ENCODE measurements at regions not wholly inside any gene's neighbourhood (a gene's known extent, or its start where the extent isn't known, plus 50 kb on each side); places are given as distances from the start of the nearest gene placed in this dataset.

DNA sequence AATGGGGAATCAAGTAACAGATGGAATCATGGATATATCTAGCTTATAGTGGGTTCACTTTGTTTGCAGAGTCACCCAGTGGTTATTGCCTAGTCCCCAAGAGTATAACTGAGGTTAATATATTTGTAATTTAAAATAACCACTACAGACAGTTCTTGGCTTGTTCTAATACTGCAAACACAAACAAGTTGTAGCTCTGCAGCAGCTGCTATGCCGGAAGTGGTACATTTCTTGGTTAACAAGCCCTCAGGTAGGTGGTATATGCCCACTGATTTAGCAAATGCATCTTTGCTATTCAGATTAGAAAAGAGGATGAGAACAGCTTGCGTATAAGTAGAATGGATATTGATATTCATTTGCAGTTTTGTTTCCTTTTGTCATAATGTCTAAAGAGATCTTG is 984.2 kb downstream of the SQOR start:
- Histone ChIP-seq H3K79me2 (ENCODE audit: insufficient read depth, low read length) (no peaks in the 10 kb centered on the region), H3K4me3 (ENCODE audit: insufficient read depth, low read depth, low read length) (no peak overlapping the region), H3K4me1 (ENCODE audit: insufficient read depth, low read length) (no peaks in the 10 kb centered on the region), H3K9me3 (ENCODE audit: insufficient read depth, low read depth, low read length) (no peaks in the 10 kb centered on the region), H3K27ac (ENCODE audit: low read depth, low read length) (no peak overlapping the region), H3K4me2 (ENCODE audit: low read length) (no peak overlapping the region), H3K9ac (ENCODE audit: low read length) (no peak overlapping the region), H3K36me3 (ENCODE audit: insufficient read depth, low read length) (no peaks in the 10 kb centered on the region), H2AFZ (ENCODE audit: low read depth, low read length) (no peak overlapping the region), H4K20me1 (ENCODE audit: insufficient read depth, low read length) (no peaks in the 10 kb centered on the region), H3K27me3 (ENCODE audit: insufficient read depth, low read length) (no peaks in the 10 kb centered on the region)
- H3K36me3 Mint-ChIP-seq (ENCODE audit: low read depth, unreplicated experiment), result no peaks in the 10 kb centered on the region
- H3K27me3 Mint-ChIP-seq (ENCODE audit: low read depth, unreplicated experiment), result no peaks in the 10 kb centered on the region
- H3K27ac Mint-ChIP-seq (ENCODE audit: unreplicated experiment), result no peak overlapping the region
- H3K9me3 Mint-ChIP-seq (ENCODE audit: unreplicated experiment), result peaks cover 5% of the 10 kb centered on the region
- no peaks in the 10 kb centered on the region for H3K4me1 Mint-ChIP-seq (ENCODE audit: low read depth, unreplicated experiment)
- FAIRE-seq (no peak), DNase-seq (ENCODE audit: low read depth) (no peak)
- H3K4me3 Mint-ChIP-seq (ENCODE audit: unreplicated experiment), result no peak overlapping the region
- no peak for TF ChIP-seq EZH2 (IDR thresholded peaks at IDR 0.05; ENCODE audit: insufficient read depth, low read length)
- TF ChIP-seq, protein P1, sequence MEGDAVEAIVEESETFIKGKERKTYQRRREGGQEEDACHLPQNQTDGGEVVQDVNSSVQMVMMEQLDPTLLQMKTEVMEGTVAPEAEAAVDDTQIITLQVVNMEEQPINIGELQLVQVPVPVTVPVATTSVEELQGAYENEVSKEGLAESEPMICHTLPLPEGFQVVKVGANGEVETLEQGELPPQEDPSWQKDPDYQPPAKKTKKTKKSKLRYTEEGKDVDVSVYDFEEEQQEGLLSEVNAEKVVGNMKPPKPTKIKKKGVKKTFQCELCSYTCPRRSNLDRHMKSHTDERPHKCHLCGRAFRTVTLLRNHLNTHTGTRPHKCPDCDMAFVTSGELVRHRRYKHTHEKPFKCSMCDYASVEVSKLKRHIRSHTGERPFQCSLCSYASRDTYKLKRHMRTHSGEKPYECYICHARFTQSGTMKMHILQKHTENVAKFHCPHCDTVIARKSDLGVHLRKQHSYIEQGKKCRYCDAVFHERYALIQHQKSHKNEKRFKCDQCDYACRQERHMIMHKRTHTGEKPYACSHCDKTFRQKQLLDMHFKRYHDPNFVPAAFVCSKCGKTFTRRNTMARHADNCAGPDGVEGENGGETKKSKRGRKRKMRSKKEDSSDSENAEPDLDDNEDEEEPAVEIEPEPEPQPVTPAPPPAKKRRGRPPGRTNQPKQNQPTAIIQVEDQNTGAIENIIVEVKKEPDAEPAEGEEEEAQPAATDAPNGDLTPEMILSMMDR (IDR thresholded peaks at IDR 0.05; ENCODE audit: insufficient read depth, low read depth, low read length), result no peak

DNA sequence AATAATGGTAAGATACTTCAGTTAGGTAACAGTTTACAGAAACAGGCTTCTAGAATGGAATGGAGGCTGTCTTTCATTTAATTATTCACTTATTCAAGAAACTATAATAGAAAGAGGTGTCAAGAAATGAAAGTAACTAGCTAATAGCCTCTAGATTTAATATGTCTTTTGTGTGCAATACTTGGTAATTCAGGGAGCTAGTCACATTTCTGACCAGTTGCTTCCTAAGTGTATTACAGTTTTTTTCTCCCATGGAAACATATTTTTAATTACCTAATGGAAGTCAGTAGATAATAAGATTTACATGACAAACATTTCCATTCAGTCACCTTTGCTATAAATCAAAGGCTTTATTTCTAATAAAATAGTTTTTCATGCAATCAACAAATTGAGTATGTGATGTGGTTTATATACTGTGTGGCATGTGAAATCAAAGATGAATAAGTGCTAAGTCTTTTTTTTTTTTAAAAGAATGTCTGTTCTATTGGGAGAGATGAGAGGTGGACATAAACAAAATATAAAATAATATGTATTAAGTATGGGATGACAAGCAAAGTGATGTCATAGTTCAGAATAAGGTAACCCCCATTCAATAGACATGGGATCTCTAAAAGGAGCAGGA is 985.7 kb downstream of the SQOR start:
- Mint-ChIP-seq H3K36me3 (ENCODE audit: low read depth, unreplicated experiment) (no peaks in the 10 kb centered on the region), H3K27me3 (ENCODE audit: low read depth, unreplicated experiment) (no peaks in the 10 kb centered on the region), H3K27ac (ENCODE audit: unreplicated experiment) (no peak overlapping the region), H3K4me3 (ENCODE audit: unreplicated experiment) (no peak overlapping the region), H3K4me1 (ENCODE audit: low read depth, unreplicated experiment) (no peaks in the 10 kb centered on the region), H3K9me3 (ENCODE audit: unreplicated experiment) (peaks cover 8% of the 10 kb centered on the region)
- H3K79me2 ChIP-seq (ENCODE audit: insufficient read depth, low read length), result no peaks in the 10 kb centered on the region
- H3K27me3 ChIP-seq (ENCODE audit: insufficient read depth, low read length), result no peaks in the 10 kb centered on the region
- DNase-seq (ENCODE audit: low read depth), result no peak
- H3K4me3 ChIP-seq (ENCODE audit: insufficient read depth, low read depth, low read length), result no peak overlapping the region
- H3K9ac ChIP-seq (ENCODE audit: low read length), result no peak overlapping the region
- no peaks in the 10 kb centered on the region for H3K36me3 ChIP-seq (ENCODE audit: insufficient read depth, low read length)
- TF ChIP-seq EZH2 (IDR thresholded peaks at IDR 0.05; ENCODE audit: insufficient read depth, low read length), result no peak
- TF ChIP-seq, protein P1 (IDR thresholded peaks at IDR 0.05; ENCODE audit: insufficient read depth, low read depth, low read length), result no peak
- FAIRE-seq, result no peak
- no peaks in the 10 kb centered on the region for H4K20me1 ChIP-seq (ENCODE audit: insufficient read depth, low read length)
- H3K27ac ChIP-seq (ENCODE audit: low read depth, low read length), result no peak overlapping the region
- H2AFZ ChIP-seq (ENCODE audit: low read depth, low read length), result no peak overlapping the region
- no peak overlapping the region for H3K4me2 ChIP-seq (ENCODE audit: low read length)
- H3K4me1 ChIP-seq (ENCODE audit: insufficient read depth, low read length), result no peaks in the 10 kb centered on the region
- no peaks in the 10 kb centered on the region for H3K9me3 ChIP-seq (ENCODE audit: insufficient read depth, low read depth, low read length)

DNA sequence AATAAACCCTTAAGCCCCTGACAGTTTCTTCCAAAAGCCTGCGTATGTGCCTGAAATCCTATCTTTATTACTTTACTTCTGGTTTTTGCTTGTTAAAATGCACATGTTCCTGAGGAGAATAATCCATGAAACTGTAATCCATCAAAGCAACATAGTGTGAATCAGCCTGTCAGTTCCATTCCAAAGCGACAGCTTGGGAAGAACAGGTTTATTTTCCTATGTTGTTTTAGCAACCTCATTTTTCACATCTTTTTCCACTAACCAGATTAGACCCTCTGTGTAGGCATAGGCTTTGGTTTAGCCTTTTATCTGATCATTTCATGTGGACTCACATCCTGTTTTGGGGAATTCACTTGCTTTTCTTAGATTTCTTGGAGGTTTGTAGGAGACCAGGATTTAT is 988.0 kb downstream of the SQOR start:
- Histone ChIP-seq H4K20me1 (ENCODE audit: insufficient read depth, low read length) (no peaks in the 10 kb centered on the region), H3K36me3 (ENCODE audit: insufficient read depth, low read length) (no peaks in the 10 kb centered on the region), H3K9me3 (ENCODE audit: insufficient read depth, low read depth, low read length) (no peaks in the 10 kb centered on the region), H2AFZ (ENCODE audit: low read depth, low read length) (no peak overlapping the region), H3K27me3 (ENCODE audit: insufficient read depth, low read length) (no peaks in the 10 kb centered on the region), H3K79me2 (ENCODE audit: insufficient read depth, low read length) (no peaks in the 10 kb centered on the region), H3K4me3 (ENCODE audit: insufficient read depth, low read depth, low read length) (no peak overlapping the region), H3K4me2 (ENCODE audit: low read length) (no peak overlapping the region), H3K27ac (ENCODE audit: low read depth, low read length) (no peak overlapping the region), H3K9ac (ENCODE audit: low read length) (no peak overlapping the region), H3K4me1 (ENCODE audit: insufficient read depth, low read length) (no peaks in the 10 kb centered on the region)
- DNase-seq (ENCODE audit: low read depth) (no peak), FAIRE-seq (no peak)
- Mint-ChIP-seq H3K27me3 (ENCODE audit: low read depth, unreplicated experiment) (no peaks in the 10 kb centered on the region), H3K9me3 (ENCODE audit: unreplicated experiment) (peaks cover 6% of the 10 kb centered on the region), H3K4me3 (ENCODE audit: unreplicated experiment) (no peak overlapping the region), H3K4me1 (ENCODE audit: low read depth, unreplicated experiment) (no peaks in the 10 kb centered on the region), H3K27ac (ENCODE audit: unreplicated experiment) (no peak overlapping the region), H3K36me3 (ENCODE audit: low read depth, unreplicated experiment) (no peaks in the 10 kb centered on the region)
- TF ChIP-seq, protein P1 (IDR thresholded peaks at IDR 0.05; ENCODE audit: insufficient read depth, low read depth, low read length), result no peak
- TF ChIP-seq EZH2 (IDR thresholded peaks at IDR 0.05; ENCODE audit: insufficient read depth, low read length), result no peak

Data from astrocyte (in vitro differentiated cells and primary cell).